ENCODE measurements at regions not wholly inside any gene's neighbourhood (a gene's known extent, or its start where the extent isn't known, plus 50 kb on each side); places are given as distances from the start of the nearest gene placed in this dataset.

DNA sequence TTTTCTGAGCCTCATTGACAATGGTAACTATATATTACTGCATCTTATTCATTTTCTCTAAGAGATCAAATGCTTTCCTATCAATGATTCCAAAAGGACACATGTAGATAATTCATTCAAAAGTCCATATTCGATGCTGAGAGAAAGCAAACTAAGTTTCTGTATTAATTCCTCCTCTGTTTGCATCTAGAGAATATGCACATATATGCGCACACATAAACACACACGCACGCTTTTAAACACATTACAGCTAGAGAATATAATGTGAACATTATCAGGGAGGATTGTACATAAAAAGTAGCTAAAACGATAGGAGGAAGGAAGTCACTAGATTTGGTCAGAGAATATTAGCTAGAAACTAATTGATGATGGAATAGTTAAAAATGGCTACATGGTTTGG, 379.0 kb upstream of the NETO1 start:
- 83 to 94% methylated on average over 5 of the region's 5 CpGs for WGBS, 2 donors (ENCODE audit: low coverage in 1 of 2)

DNA sequence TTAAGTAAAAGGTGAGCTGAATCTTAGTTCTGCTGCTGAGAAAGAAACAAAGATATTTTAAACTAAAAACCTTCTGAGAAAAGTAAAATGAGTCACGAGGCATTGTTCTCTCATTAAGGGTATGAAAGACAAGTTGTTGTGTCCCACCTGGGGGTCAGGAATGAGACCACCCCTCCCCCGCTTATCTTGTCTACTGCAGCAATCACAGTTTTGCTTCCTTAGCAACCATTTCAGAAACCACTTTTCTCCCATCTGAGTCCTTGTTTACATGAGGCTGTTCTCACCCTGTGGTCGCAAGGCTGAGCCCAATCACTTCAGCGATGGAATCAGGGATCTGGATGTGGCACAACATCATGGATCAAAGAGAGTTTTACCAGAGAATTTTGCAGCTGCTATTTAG, 377.6 kb upstream of the NETO1 start:
- Histone ChIP-seq H3K4me1 (no peaks in the 10 kb centered on the region), H3K36me3 (no peaks in the 10 kb centered on the region), H3K9me3 (no peaks in the 10 kb centered on the region), H3K27ac (no peak overlapping the region), H3K27me3 (no peaks in the 10 kb centered on the region), H3K4me3 (no peak overlapping the region)
- no peak for ATAC-seq
- 27 to 43% methylated on average over 3 to 4 of the region's 4 CpGs for WGBS, 2 donors (ENCODE audit: low coverage in 1 of 2)
- no peak for TF ChIP-seq POLR2AphosphoS5 (IDR thresholded peaks at IDR 0.05)
- TF ChIP-seq, protein P1, sequence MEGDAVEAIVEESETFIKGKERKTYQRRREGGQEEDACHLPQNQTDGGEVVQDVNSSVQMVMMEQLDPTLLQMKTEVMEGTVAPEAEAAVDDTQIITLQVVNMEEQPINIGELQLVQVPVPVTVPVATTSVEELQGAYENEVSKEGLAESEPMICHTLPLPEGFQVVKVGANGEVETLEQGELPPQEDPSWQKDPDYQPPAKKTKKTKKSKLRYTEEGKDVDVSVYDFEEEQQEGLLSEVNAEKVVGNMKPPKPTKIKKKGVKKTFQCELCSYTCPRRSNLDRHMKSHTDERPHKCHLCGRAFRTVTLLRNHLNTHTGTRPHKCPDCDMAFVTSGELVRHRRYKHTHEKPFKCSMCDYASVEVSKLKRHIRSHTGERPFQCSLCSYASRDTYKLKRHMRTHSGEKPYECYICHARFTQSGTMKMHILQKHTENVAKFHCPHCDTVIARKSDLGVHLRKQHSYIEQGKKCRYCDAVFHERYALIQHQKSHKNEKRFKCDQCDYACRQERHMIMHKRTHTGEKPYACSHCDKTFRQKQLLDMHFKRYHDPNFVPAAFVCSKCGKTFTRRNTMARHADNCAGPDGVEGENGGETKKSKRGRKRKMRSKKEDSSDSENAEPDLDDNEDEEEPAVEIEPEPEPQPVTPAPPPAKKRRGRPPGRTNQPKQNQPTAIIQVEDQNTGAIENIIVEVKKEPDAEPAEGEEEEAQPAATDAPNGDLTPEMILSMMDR (IDR thresholded peaks at IDR 0.05) = no peak
- TF ChIP-seq POLR2A (IDR thresholded peaks at IDR 0.05) = no peak
- no peak for TF ChIP-seq EP300 (IDR thresholded peaks at IDR 0.05)

More for the DNA sequence above, 379.0 kb upstream of the NETO1 start:
- Histone ChIP-seq H3K27me3 (no peaks in the 10 kb centered on the region), H3K27ac (no peak overlapping the region), H3K36me3 (no peaks in the 10 kb centered on the region), H3K4me1 (no peaks in the 10 kb centered on the region), H3K9me3 (no peaks in the 10 kb centered on the region), H3K4me3 (no peak overlapping the region)
- TF ChIP-seq EP300 (IDR thresholded peaks at IDR 0.05) (no peak), POLR2AphosphoS5 (IDR thresholded peaks at IDR 0.05) (no peak), POLR2A (IDR thresholded peaks at IDR 0.05) (no peak)
- TF ChIP-seq, protein P1 (IDR thresholded peaks at IDR 0.05) = no peak
- no peak for ATAC-seq

DNA sequence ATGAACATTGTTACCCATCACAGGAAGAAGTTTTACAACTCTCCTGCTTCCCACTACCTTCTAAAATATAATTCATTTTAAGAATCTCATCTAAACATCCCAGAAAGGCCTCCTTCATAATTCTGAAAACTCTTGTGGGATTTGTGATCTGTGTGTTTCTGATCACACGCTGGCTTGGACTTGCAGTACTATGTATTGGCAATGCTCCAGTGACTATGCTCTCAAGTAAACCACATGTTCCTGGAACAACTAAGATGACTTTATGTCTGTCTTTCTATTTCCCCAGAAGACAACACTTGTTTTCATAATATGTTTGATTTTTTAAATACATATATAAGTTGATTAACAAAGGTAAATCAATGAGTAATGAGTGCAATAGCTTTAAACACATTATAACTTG, 376.6 kb upstream of the NETO1 start:
- no peaks in the 10 kb centered on the region for H3K9me3 ChIP-seq
- no peaks in the 10 kb centered on the region for H3K27me3 ChIP-seq
- H3K36me3 ChIP-seq = no peaks in the 10 kb centered on the region
- no peak overlapping the region for H3K4me3 ChIP-seq
- no peak overlapping the region for H3K27ac ChIP-seq
- no peak for ATAC-seq
- H3K4me1 ChIP-seq = no peaks in the 10 kb centered on the region
- 33 to 55% methylated on average over 1 of the region's 1 CpG for WGBS, 2 donors (ENCODE audit: low coverage in 1 of 2)
- TF ChIP-seq POLR2A (IDR thresholded peaks at IDR 0.05) = no peak
- no peak for TF ChIP-seq POLR2AphosphoS5 (IDR thresholded peaks at IDR 0.05)
- TF ChIP-seq, protein P1 (IDR thresholded peaks at IDR 0.05) = no peak
- no peak for TF ChIP-seq EP300 (IDR thresholded peaks at IDR 0.05)

DNA sequence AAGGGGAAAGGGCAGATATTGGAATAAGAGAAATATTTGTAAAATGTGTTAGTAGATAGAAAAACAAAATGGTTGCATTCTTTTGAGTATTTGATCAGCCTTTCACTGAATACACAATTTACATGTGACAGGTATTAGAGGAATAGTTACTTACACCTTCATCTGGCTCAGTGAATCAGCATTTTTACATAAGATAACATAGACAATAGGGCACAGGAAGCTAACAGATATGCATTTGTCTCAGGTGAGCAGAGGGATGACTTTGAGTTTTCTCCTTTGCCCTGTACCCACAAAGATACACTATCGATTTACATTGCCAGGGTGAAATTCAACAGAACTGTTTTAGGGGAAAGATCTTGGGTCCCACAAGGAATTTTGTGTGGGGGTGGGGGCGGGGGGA, 373.1 kb upstream of the NETO1 start:
- no peak for ATAC-seq
- no peaks in the 10 kb centered on the region for H3K4me1 ChIP-seq
- no peak overlapping the region for H3K4me3 ChIP-seq
- 89% methylated on average over 1 of the region's 2 CpGs; no CpG with 5 or more reads in 1 of the 2 donors for WGBS, 2 donors (ENCODE audit: low coverage in 1 of 2)
- no peak for TF ChIP-seq POLR2AphosphoS5 (IDR thresholded peaks at IDR 0.05)
- TF ChIP-seq, protein P1 (IDR thresholded peaks at IDR 0.05) = no peak
- no peak for TF ChIP-seq POLR2A (IDR thresholded peaks at IDR 0.05)
- no peak for TF ChIP-seq EP300 (IDR thresholded peaks at IDR 0.05)
- H3K9me3 ChIP-seq = no peaks in the 10 kb centered on the region
- no peaks in the 10 kb centered on the region for H3K27me3 ChIP-seq
- H3K27ac ChIP-seq = no peak overlapping the region
- no peaks in the 10 kb centered on the region for H3K36me3 ChIP-seq

DNA sequence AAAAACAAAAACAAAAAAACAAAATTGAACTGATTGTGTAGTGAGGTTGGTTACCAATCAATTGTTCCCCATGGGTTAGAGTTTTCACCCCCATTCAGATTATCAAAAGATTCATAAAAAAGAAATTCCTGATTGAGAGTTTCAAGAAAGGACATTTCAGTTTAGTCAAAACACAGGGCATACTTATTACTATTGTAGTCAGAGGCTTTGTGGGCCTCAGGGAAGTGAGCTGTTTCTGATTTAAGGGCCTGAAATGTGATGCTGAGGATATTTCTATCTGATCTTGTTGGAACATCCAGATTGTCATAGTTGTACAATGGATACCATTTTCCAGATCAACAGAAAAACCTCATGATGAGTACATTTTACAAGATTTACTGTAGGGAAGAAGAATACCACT, 368.1 kb upstream of the NETO1 start:
- Histone ChIP-seq H3K4me3 (no peak overlapping the region), H3K36me3 (no peaks in the 10 kb centered on the region), H3K27ac (no peak overlapping the region), H3K27me3 (no peaks in the 10 kb centered on the region), H3K4me1 (no peaks in the 10 kb centered on the region), H3K9me3 (no peaks in the 10 kb centered on the region)
- TF ChIP-seq POLR2AphosphoS5 (IDR thresholded peaks at IDR 0.05) (no peak), EP300 (IDR thresholded peaks at IDR 0.05) (no peak), POLR2A (IDR thresholded peaks at IDR 0.05) (no peak)
- TF ChIP-seq, protein P1 (IDR thresholded peaks at IDR 0.05) = no peak
- no peak for ATAC-seq

All from gastroesophageal sphincter (tissue), 4 donors.